ENCODE measurements at regions not wholly inside any gene's neighbourhood (a gene's known extent, or its start where the extent isn't known, plus 50 kb on each side); places are given as distances from the start of the nearest gene placed in this dataset.

- Histone ChIP-seq H3K4me1 (ENCODE audit: control insufficient read depth, low read length) (no peaks in the 10 kb centered on the region), H3F3A (ENCODE audit: control insufficient read depth, insufficient read depth) (no peaks in the 10 kb centered on the region), H4K20me1 (ENCODE audit: control insufficient read depth, insufficient read depth, low read depth, low read length) (no peaks in the 10 kb centered on the region), H3K79me2 (ENCODE audit: control insufficient read depth, low read length) (no peaks in the 10 kb centered on the region), H3K27ac (ENCODE audit: low read depth, low read length) (no peak overlapping the region), H3K27me3 (ENCODE audit: control insufficient read depth, low read length) (no peaks in the 10 kb centered on the region), H3K9me2 (replicated peaks; ENCODE audit: control insufficient read depth, low read length) (no peaks in the 10 kb centered on the region), H3K4me3 (ENCODE audit: low read length) (no peak overlapping the region), H3K36me3 (ENCODE audit: control insufficient read depth, low read length) (no peaks in the 10 kb centered on the region), H3K9me3 (ENCODE audit: control insufficient read depth, insufficient read depth, low read length) (no peaks in the 10 kb centered on the region), H3K4me2 (ENCODE audit: low read length) (no peak overlapping the region)
- TF ChIP-seq CTCF (IDR thresholded peaks at IDR 0.05; ENCODE audit: low read depth, low read length, poor library complexity, severe bottlenecking) = no peak
- no peak for TF ChIP-seq EZH2phosphoT487 (IDR thresholded peaks at IDR 0.05; ENCODE audit: borderline replicate concordance, low read length)
Measured at GRCh38 chr7:145876376-145876775, 240.2 kb upstream of the CNTNAP2 start.

GRCh38 chr7:145875267-145875666, 241.3 kb upstream of the CNTNAP2 start:
- no peaks in the 10 kb centered on the region for H3K36me3 ChIP-seq (ENCODE audit: control insufficient read depth, low read length)
- H3K9me3 ChIP-seq (ENCODE audit: control insufficient read depth, insufficient read depth, low read length) = no peaks in the 10 kb centered on the region
- no peaks in the 10 kb centered on the region for H3K79me2 ChIP-seq (ENCODE audit: control insufficient read depth, low read length)
- no peaks in the 10 kb centered on the region for H3F3A ChIP-seq (ENCODE audit: control insufficient read depth, insufficient read depth)
- no peak overlapping the region for H3K27ac ChIP-seq (ENCODE audit: low read depth, low read length)
- no peaks in the 10 kb centered on the region for H3K4me1 ChIP-seq (ENCODE audit: control insufficient read depth, low read length)
- no peaks in the 10 kb centered on the region for H4K20me1 ChIP-seq (ENCODE audit: control insufficient read depth, insufficient read depth, low read depth, low read length)
- no peak for TF ChIP-seq EZH2phosphoT487 (IDR thresholded peaks at IDR 0.05; ENCODE audit: borderline replicate concordance, low read length)
- no peak for TF ChIP-seq CTCF (IDR thresholded peaks at IDR 0.05; ENCODE audit: low read depth, low read length, poor library complexity, severe bottlenecking)
- H3K27me3 ChIP-seq (ENCODE audit: control insufficient read depth, low read length) = no peaks in the 10 kb centered on the region
- H3K4me3 ChIP-seq (ENCODE audit: low read length) = no peak overlapping the region
- no peak overlapping the region for H3K4me2 ChIP-seq (ENCODE audit: low read length)
- no peaks in the 10 kb centered on the region for H3K9me2 ChIP-seq (replicated peaks; ENCODE audit: control insufficient read depth, low read length)

GRCh38 chr7:145868935-145869334, 247.7 kb upstream of the CNTNAP2 start:
- Histone ChIP-seq H3K79me2 (ENCODE audit: control insufficient read depth, low read length) (no peaks in the 10 kb centered on the region), H3K4me1 (ENCODE audit: control insufficient read depth, low read length) (no peaks in the 10 kb centered on the region)
- TF ChIP-seq EZH2phosphoT487 (IDR thresholded peaks at IDR 0.05; ENCODE audit: borderline replicate concordance, low read length) (no peak), CTCF (IDR thresholded peaks at IDR 0.05; ENCODE audit: low read depth, low read length, poor library complexity, severe bottlenecking) (no peak)

GRCh38 chr7:145862212-145862611, 254.4 kb upstream of the CNTNAP2 start:
- Histone ChIP-seq H3F3A (ENCODE audit: control insufficient read depth, insufficient read depth) (no peaks in the 10 kb centered on the region), H3K79me2 (ENCODE audit: control insufficient read depth, low read length) (no peaks in the 10 kb centered on the region), H3K9me2 (replicated peaks; ENCODE audit: control insufficient read depth, low read length) (no peaks in the 10 kb centered on the region), H3K4me3 (ENCODE audit: low read length) (no peak overlapping the region), H3K27me3 (ENCODE audit: control insufficient read depth, low read length) (no peaks in the 10 kb centered on the region), H3K4me1 (ENCODE audit: control insufficient read depth, low read length) (no peaks in the 10 kb centered on the region), H3K27ac (ENCODE audit: low read depth, low read length) (no peak overlapping the region), H3K36me3 (ENCODE audit: control insufficient read depth, low read length) (no peaks in the 10 kb centered on the region), H3K9me3 (ENCODE audit: control insufficient read depth, insufficient read depth, low read length) (no peaks in the 10 kb centered on the region; the same call in 1 of the 2 replicates), H4K20me1 (ENCODE audit: control insufficient read depth, insufficient read depth, low read depth, low read length) (no peaks in the 10 kb centered on the region), H3K4me2 (ENCODE audit: low read length) (no peak overlapping the region)
- TF ChIP-seq EZH2phosphoT487 (IDR thresholded peaks at IDR 0.05; ENCODE audit: borderline replicate concordance, low read length) = no peak
- no peak for TF ChIP-seq CTCF (IDR thresholded peaks at IDR 0.05; ENCODE audit: low read depth, low read length, poor library complexity, severe bottlenecking)

More at GRCh38 chr7:145868935-145869334, 247.7 kb upstream of the CNTNAP2 start:
- H3K9me2 ChIP-seq (replicated peaks; ENCODE audit: control insufficient read depth, low read length) = no peaks in the 10 kb centered on the region
- no peak overlapping the region for H3K4me3 ChIP-seq (ENCODE audit: low read length)
- H3F3A ChIP-seq (ENCODE audit: control insufficient read depth, insufficient read depth) = no peaks in the 10 kb centered on the region
- H3K27me3 ChIP-seq (ENCODE audit: control insufficient read depth, low read length) = no peaks in the 10 kb centered on the region
- peaks cover 12% of the 10 kb centered on the region; the same call in 1 of the 2 replicates for H3K9me3 ChIP-seq (ENCODE audit: control insufficient read depth, insufficient read depth, low read length)
- H3K4me2 ChIP-seq (ENCODE audit: low read length) = no peak overlapping the region
- H3K27ac ChIP-seq (ENCODE audit: low read depth, low read length) = no peak overlapping the region
- H4K20me1 ChIP-seq (ENCODE audit: control insufficient read depth, insufficient read depth, low read depth, low read length) = no peaks in the 10 kb centered on the region
- H3K36me3 ChIP-seq (ENCODE audit: control insufficient read depth, low read length) = no peaks in the 10 kb centered on the region
